Loucy (cell line): ENCODE measurements at regions not wholly inside any gene's neighbourhood (a gene's known extent, or its start where the extent isn't known, plus 50 kb on each side); places are given as distances from the start of the nearest gene placed in this dataset.

Experiments used
- H2AFZ ChIP-seq: fragments of 200-600 bp; sonication (generic); 2 replicates; pipeline ENCODE4 v1.6.0; 2016; ENCODE audit warnings: antibody characterized with exemption, mild to moderate bottlenecking, low read length, moderate library complexity
- H3F3A ChIP-seq: fragments of 200-600 bp; 2 replicates; pipeline ENCODE4 v1.6.0; 2016; ENCODE audit warnings: antibody characterized with exemption, low read depth, mild to moderate bottlenecking
- H3K27me3 ChIP-seq: fragments of 200-600 bp; sonication (generic); 2 replicates; pipeline ENCODE4 v1.6.1; 2014; ENCODE audit warnings: low read length, mild to moderate bottlenecking; ENCODE audit not compliant: insufficient read depth, poor library complexity, severe bottlenecking
- H3K36me3 ChIP-seq: fragments of 200-600 bp; sonication (generic); 2 replicates; pipeline ENCODE4 v1.6.1; 2016; ENCODE audit warnings: low read length; ENCODE audit not compliant: insufficient read depth
- H3K4me1 ChIP-seq: fragments of 200-600 bp; sonication (generic); 2 replicates; pipeline ENCODE4 v1.5.1; 2014; ENCODE audit warnings: low read length, mild to moderate bottlenecking; ENCODE audit not compliant: insufficient read depth, poor library complexity, severe bottlenecking
- H3K4me2 ChIP-seq: fragments of 200-600 bp; sonication (generic); 2 replicates; pipeline ENCODE4 v1.6.0; 2014; ENCODE audit warnings: antibody characterized with exemption, low read length, low read depth, mild to moderate bottlenecking; ENCODE audit not compliant: poor library complexity, severe bottlenecking
- H3K4me3 ChIP-seq: fragments of 200-600 bp; sonication (generic); 2 replicates; pipeline ENCODE4 v1.5.1; 2014; ENCODE audit warnings: low read length, mild to moderate bottlenecking, mixed read lengths; ENCODE audit not compliant: poor library complexity, severe bottlenecking
- H3K79me2 ChIP-seq: fragments of 200-600 bp; sonication (generic); 2 replicates; pipeline ENCODE4 v1.6.1; 2014; ENCODE audit warnings: low read length; ENCODE audit not compliant: insufficient read depth
- H3K9ac ChIP-seq: fragments of 200-600 bp; sonication (generic); 2 replicates; pipeline ENCODE4 v1.6.0; 2014; ENCODE audit warnings: mild to moderate bottlenecking, low read depth, low read length, moderate library complexity; ENCODE audit not compliant: poor library complexity, severe bottlenecking
- H3K9me2 ChIP-seq: fragments of 200-600 bp; sonication (generic); replicated peaks from 2 replicates; pipeline ENCODE4 v1.6.1; 2016; ENCODE audit warnings: low read depth, low read length, mixed read lengths
- H3K9me3 ChIP-seq: fragments of 200-600 bp; sonication (generic); 2 replicates; pipeline ENCODE4 v1.6.1; 2014; ENCODE audit warnings: mild to moderate bottlenecking, antibody characterized with exemption, low read length, low read depth; ENCODE audit not compliant: insufficient read depth
- H4K20me1 ChIP-seq: fragments of 200-600 bp; sonication (generic); 2 replicates; pipeline ENCODE4 v1.6.0; 2014; ENCODE audit warnings: antibody characterized with exemption, low read length, mild to moderate bottlenecking; ENCODE audit not compliant: insufficient read depth, poor library complexity, severe bottlenecking
- EZH2phosphoT487 ChIP-seq: fragments of 200-600 bp; IDR thresholded peaks from 2 replicates; pipeline ENCODE4 v1.6.1; 2018; ENCODE audit warnings: antibody characterized with exemption, mild to moderate bottlenecking, moderate library complexity, borderline replicate concordance
- TF ChIP-seq, protein P1 (sequence below): fragments of 200-600 bp; sonication (generic); conservative IDR thresholded peaks from 2 replicates; pipeline ENCODE4 v1.5.1; 2014; ENCODE audit warnings: mild to moderate bottlenecking, antibody characterized with exemption, low read length

DNA sequence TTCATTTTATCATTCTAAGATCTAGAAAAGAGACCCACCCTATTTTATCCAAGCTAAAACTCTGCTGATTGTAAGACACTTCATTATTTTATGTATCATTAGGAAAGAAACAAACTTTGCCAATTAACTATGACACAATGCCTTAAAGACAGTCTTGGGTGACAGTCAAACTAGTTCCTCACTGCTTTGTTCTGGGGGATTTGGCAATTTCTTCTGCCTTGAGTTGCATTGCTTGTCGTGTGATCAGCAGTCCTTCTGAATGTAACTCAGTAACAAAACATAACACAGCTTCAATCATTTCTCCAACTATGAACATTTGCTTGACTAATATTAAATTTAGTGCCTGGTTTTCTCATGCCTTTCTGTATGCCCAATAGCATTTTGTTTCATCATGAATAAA, 577.9 kb upstream of the DIPK2B start:
- H3K79me2 ChIP-seq: peaks cover 13% of the 10 kb centered on the region
- no peaks in the 10 kb centered on the region for H3K9me2 ChIP-seq
- H3K4me2 ChIP-seq: no peak overlapping the region
- no peaks in the 10 kb centered on the region for H3K9me3 ChIP-seq
- no peak overlapping the region for H3K9ac ChIP-seq
- H3K36me3 ChIP-seq: no peaks in the 10 kb centered on the region
- peaks cover 15% of the 10 kb centered on the region for H3K4me1 ChIP-seq
- no peak overlapping the region for H2AFZ ChIP-seq
- TF ChIP-seq, protein P1, sequence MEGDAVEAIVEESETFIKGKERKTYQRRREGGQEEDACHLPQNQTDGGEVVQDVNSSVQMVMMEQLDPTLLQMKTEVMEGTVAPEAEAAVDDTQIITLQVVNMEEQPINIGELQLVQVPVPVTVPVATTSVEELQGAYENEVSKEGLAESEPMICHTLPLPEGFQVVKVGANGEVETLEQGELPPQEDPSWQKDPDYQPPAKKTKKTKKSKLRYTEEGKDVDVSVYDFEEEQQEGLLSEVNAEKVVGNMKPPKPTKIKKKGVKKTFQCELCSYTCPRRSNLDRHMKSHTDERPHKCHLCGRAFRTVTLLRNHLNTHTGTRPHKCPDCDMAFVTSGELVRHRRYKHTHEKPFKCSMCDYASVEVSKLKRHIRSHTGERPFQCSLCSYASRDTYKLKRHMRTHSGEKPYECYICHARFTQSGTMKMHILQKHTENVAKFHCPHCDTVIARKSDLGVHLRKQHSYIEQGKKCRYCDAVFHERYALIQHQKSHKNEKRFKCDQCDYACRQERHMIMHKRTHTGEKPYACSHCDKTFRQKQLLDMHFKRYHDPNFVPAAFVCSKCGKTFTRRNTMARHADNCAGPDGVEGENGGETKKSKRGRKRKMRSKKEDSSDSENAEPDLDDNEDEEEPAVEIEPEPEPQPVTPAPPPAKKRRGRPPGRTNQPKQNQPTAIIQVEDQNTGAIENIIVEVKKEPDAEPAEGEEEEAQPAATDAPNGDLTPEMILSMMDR: no peak
- TF ChIP-seq EZH2phosphoT487: no peak
- H4K20me1 ChIP-seq: no peaks in the 10 kb centered on the region
- H3K4me3 ChIP-seq: no peak overlapping the region
- no peaks in the 10 kb centered on the region for H3F3A ChIP-seq
- H3K27me3 ChIP-seq: no peaks in the 10 kb centered on the region

DNA sequence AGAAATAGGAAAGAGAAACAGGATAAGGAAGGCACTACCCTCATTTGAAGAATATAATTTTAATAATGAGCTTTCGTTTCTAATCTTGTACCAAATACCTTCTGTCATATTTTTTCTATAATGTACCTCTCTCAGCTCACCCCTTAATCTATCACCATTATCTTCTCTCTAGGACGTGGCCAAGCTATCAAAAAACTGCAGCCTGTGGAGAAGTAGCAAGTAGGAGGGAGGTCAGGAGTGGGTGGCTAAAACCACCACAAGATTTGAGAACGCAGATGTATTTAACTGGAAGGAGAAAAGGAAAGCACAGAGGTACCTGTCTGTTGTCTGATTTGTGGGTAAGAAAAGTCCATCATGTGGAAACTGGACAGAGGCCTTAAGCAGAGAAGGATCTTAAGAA, 576.7 kb upstream of the DIPK2B start:
- Histone ChIP-seq H3K36me3 (no peaks in the 10 kb centered on the region), H3K9ac (no peak overlapping the region), H3K4me2 (no peak overlapping the region), H3K4me1 (peaks cover 27% of the 10 kb centered on the region), H3K4me3 (no peak overlapping the region), H3K27me3 (no peaks in the 10 kb centered on the region), H2AFZ (no peak overlapping the region), H3K79me2 (peaks cover 24% of the 10 kb centered on the region), H3K9me3 (no peaks in the 10 kb centered on the region), H3K9me2 (no peaks in the 10 kb centered on the region), H3F3A (no peaks in the 10 kb centered on the region), H4K20me1 (no peaks in the 10 kb centered on the region)
- TF ChIP-seq, protein P1: no peak
- TF ChIP-seq EZH2phosphoT487: no peak

DNA sequence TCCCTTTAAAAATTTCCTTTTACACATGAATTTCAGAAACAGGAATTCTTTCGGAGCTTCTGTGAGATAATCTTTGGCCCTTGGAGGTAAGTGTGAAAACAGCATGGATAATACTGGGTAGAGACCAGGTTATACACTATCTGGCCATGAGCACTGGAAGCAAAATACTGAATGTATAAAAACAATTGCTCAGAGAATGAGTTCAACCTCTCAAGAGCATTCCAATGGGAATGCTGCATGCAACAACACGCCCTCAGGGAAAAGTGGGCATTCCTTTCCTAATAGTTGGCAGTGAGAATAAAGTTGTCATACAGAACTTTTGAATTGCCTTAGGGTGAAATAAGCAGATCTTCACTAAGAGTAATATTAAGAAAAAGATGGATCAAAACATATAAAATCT, 574.8 kb upstream of the DIPK2B start:
- H3K36me3 ChIP-seq: no peaks in the 10 kb centered on the region
- no peaks in the 10 kb centered on the region for H4K20me1 ChIP-seq
- H3K4me1 ChIP-seq: peaks cover 45% of the 10 kb centered on the region
- H3K79me2 ChIP-seq: peaks cover 31% of the 10 kb centered on the region
- TF ChIP-seq, protein P1: no peak
- TF ChIP-seq EZH2phosphoT487: no peak
- H3K4me3 ChIP-seq: no peak overlapping the region
- no peak overlapping the region for H3K9ac ChIP-seq
- no peaks in the 10 kb centered on the region for H3K27me3 ChIP-seq
- H3F3A ChIP-seq: no peaks in the 10 kb centered on the region
- no peak overlapping the region for H3K4me2 ChIP-seq
- H3K9me2 ChIP-seq: no peaks in the 10 kb centered on the region
- H3K9me3 ChIP-seq: no peaks in the 10 kb centered on the region
- no peak overlapping the region for H2AFZ ChIP-seq
